ENCODE measurements at regions not wholly inside any gene's neighbourhood (a gene's known extent, or its start where the extent isn't known, plus 50 kb on each side); places are given as distances from the start of the nearest gene placed in this dataset.
"Not testable (repeated sequence)": the region's sequence is repeated elsewhere in the genome, so short reads cannot be mapped to it uniquely, and the experiment has no call there.

DNA sequence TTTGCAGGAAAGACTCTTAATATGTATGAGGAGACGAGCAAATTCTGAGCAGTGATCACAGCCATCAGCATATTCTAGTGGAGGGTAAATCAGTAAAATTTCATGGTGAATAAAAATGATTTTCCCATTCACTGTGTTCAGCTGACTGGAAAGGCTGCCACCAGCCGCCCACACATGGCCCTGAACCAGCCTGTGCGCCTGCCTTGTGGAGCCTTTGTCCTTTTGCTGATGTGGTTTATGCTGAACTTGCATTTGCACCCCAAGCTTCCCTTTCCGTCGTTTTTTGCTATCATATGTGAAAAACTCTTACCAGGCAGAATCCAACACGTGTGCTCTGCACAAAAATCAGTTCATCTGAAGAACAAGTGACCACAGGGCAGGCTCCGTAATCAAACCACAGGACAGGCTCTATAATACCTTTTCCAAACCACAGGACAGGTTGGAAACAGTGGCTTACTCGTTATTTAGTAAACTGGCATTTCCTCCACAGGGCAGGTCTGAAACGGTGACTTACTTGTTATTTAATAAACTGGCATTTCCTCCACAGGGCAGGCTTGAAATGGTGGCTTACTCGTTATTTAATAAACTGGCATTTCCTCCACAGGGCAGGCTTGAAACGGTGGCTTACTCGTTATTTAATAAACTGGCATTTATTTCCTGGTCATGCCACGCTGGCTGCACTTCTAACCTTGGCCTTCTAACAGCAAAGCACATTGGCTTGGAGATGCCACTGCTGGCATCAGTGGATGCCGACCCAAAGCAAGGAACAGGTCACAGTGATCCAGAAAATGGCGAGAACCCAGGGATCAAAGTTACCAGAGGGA is 58.4 kb upstream of the TNK2 start:
- H3K9ac ChIP-seq (ENCODE audit: insufficient read depth, low read depth, low read length); FAIRE-seq; intact Hi-C loops (cut with micrococcal nuclease; ENCODE audit: unreplicated experiment); H4K20me1 ChIP-seq (ENCODE audit: insufficient read depth, low read length); DNase-seq (ENCODE audit: low spot score); H3K79me2 ChIP-seq (ENCODE audit: insufficient read depth, low read length); H3K4me3 ChIP-seq (replicated peaks in 1 of 3; ENCODE audit: insufficient read depth in 1 of 3, low read depth in 2 of 3, low read length in 3 of 3); H3K4me1 ChIP-seq (ENCODE audit: insufficient read depth, low read length); H3K9me3 ChIP-seq (ENCODE audit: low read length); BruUV-seq (replicated peaks); H3K27ac ChIP-seq (ENCODE audit: extremely low read length, insufficient read depth, low read length); H2AFZ ChIP-seq (ENCODE audit: low read length); CTCF ChIA-PET (ENCODE audit: low intra/inter-chr PET ratio, low total read pairs); H3K4me2 ChIP-seq (ENCODE audit: low read depth, low read length); ATAC-seq; POLR2A ChIA-PET; H3K27me3 ChIP-seq (ENCODE audit: control insufficient read depth in 1 of 2, insufficient read depth in 2 of 2, low read length in 2 of 2): not testable (repeated sequence)
- 0 out of 4 replicates have a peak, but pooled peaks of 1 of the 2 experiments have one; percentile 3 for TF ChIP-seq MAFK (conservative IDR thresholded peaks at IDR 0.05 in 1 of 2, IDR thresholded peaks at IDR 0.05 in 1 of 2; ENCODE audit: low read length in 2 of 2)
- in situ Hi-C loops (cut with HindIII; ENCODE audit: extremely low pct_ligation_motif_present, low pct_unique_long_range_greater_than_20kb): loop anchor here (25.0 kb wide), 1 partner anchor 279 kb away; no protein-coding TSS in a partner anchor
- peaks cover 9 to 21% of the 10 kb centered on the region in 2 experiments; a peak in 4 of 5 replicates for H3K36me3 ChIP-seq (replicated peaks in 1 of 2; ENCODE audit: control insufficient read depth in 1 of 2, insufficient read depth in 2 of 2, low read length in 2 of 2)
- WGBS (ENCODE audit: low lambda C conversion rate): 95% methylated on average over 13 of the region's 15 CpGs

- 94% methylated on average over 7 of the region's 12 CpGs for WGBS (ENCODE audit: low lambda C conversion rate)
- POLR2A ChIA-PET; H3K79me2 ChIP-seq (ENCODE audit: insufficient read depth, low read length); ATAC-seq; H3K9ac ChIP-seq (ENCODE audit: insufficient read depth, low read depth, low read length); CTCF ChIA-PET (ENCODE audit: low intra/inter-chr PET ratio, low total read pairs); FAIRE-seq; H2AFZ ChIP-seq (ENCODE audit: low read length); H3K4me3 ChIP-seq (replicated peaks in 1 of 3; ENCODE audit: insufficient read depth in 1 of 3, low read depth in 2 of 3, low read length in 3 of 3); H3K4me1 ChIP-seq (ENCODE audit: insufficient read depth, low read length); H3K27ac ChIP-seq (ENCODE audit: extremely low read length, insufficient read depth, low read length); H3K27me3 ChIP-seq (ENCODE audit: control insufficient read depth in 1 of 2, insufficient read depth in 2 of 2, low read length in 2 of 2); H4K20me1 ChIP-seq (ENCODE audit: insufficient read depth, low read length); H3K9me3 ChIP-seq (ENCODE audit: low read length); DNase-seq (ENCODE audit: low spot score); BruUV-seq (replicated peaks); H3K4me2 ChIP-seq (ENCODE audit: low read depth, low read length); intact Hi-C loops (cut with micrococcal nuclease; ENCODE audit: unreplicated experiment): not testable (repeated sequence)
- peaks cover 6 to 12% of the 10 kb centered on the region in 2 experiments; a peak in 4 of 5 replicates for H3K36me3 ChIP-seq (replicated peaks in 1 of 2; ENCODE audit: control insufficient read depth in 1 of 2, insufficient read depth in 2 of 2, low read length in 2 of 2)
- in situ Hi-C loops (cut with HindIII; ENCODE audit: extremely low pct_ligation_motif_present, low pct_unique_long_range_greater_than_20kb): loop anchor here (25.0 kb wide), 1 partner anchor 278 kb away; no protein-coding TSS in a partner anchor
Measured at GRCh38 chr3:195965217-195965616, 56.9 kb upstream of the TNK2 start.

GRCh38 chr3:195964318-195965107 is 56.2 kb upstream of the TNK2 start:
- in situ Hi-C loops (cut with HindIII; ENCODE audit: extremely low pct_ligation_motif_present, low pct_unique_long_range_greater_than_20kb): loop anchor here (25.0 kb wide), 1 partner anchor 277 kb away; no protein-coding TSS in a partner anchor
- POLR2A ChIA-PET; H3K4me1 ChIP-seq (ENCODE audit: insufficient read depth, low read length); H2AFZ ChIP-seq (ENCODE audit: low read length); FAIRE-seq; H3K79me2 ChIP-seq (ENCODE audit: insufficient read depth, low read length); H3K27me3 ChIP-seq (ENCODE audit: control insufficient read depth in 1 of 2, insufficient read depth in 2 of 2, low read length in 2 of 2); H3K9ac ChIP-seq (ENCODE audit: insufficient read depth, low read depth, low read length); intact Hi-C loops (cut with micrococcal nuclease; ENCODE audit: unreplicated experiment); H3K4me3 ChIP-seq (replicated peaks in 1 of 3; ENCODE audit: insufficient read depth in 1 of 3, low read depth in 2 of 3, low read length in 3 of 3); CTCF ChIA-PET (ENCODE audit: low intra/inter-chr PET ratio, low total read pairs); BruUV-seq (replicated peaks); H3K4me2 ChIP-seq (ENCODE audit: low read depth, low read length); ATAC-seq; H3K27ac ChIP-seq (ENCODE audit: extremely low read length, insufficient read depth, low read length); DNase-seq (ENCODE audit: low spot score); H3K36me3 ChIP-seq (replicated peaks in 1 of 2; ENCODE audit: control insufficient read depth in 1 of 2, insufficient read depth in 2 of 2, low read length in 2 of 2); H3K9me3 ChIP-seq (ENCODE audit: low read length); H4K20me1 ChIP-seq (ENCODE audit: insufficient read depth, low read length): not testable (repeated sequence)
- WGBS (ENCODE audit: low lambda C conversion rate): 96% methylated on average over 10 of the region's 15 CpGs
